DLD1 (cell line): ENCODE measurements at regions not wholly inside any gene's neighbourhood (a gene's known extent, or its start where the extent isn't known, plus 50 kb on each side); places are given as distances from the start of the nearest gene placed in this dataset.

ENCODE experiments used
- in situ Hi-C: cut with HindIII; loops from 2 replicates; pipeline ENCODE4 v1.10.0; 2017; ENCODE audit warnings: low sequenced_read_pairs

- in situ Hi-C loops = loop anchor here (5.0 kb wide), 1 partner anchor 47 kb away; no protein-coding TSS in a partner anchor
These were observed 166.1 kb upstream of the LINGO1 start for GRCh38 chr15:77798847-77799246.

GRCh38 chr15:77798151-77798835, 165.6 kb upstream of the LINGO1 start:
- in situ Hi-C loops = loop anchor here (5.0 kb wide), 1 partner anchor 46 kb away; no protein-coding TSS in a partner anchor

- in situ Hi-C loops = loop anchor here (5.0 kb wide), 1 partner anchor 45 kb away; no protein-coding TSS in a partner anchor
These were observed 164.6 kb upstream of the LINGO1 start for GRCh38 chr15:77797270-77797669.

- in situ Hi-C loops = loop anchor here (5.0 kb wide), 1 partner anchor 44 kb away; no protein-coding TSS in a partner anchor
These were observed 163.5 kb upstream of the LINGO1 start for GRCh38 chr15:77796046-77796729.

- in situ Hi-C loops = loop anchor here (5.0 kb wide), 1 partner anchor 43 kb away; no protein-coding TSS in a partner anchor
These were observed 162.7 kb upstream of the LINGO1 start for GRCh38 chr15:77795446-77795845.

- in situ Hi-C loops = no loop called here
These were observed 159.2 kb upstream of the LINGO1 start for GRCh38 chr15:77791941-77792340.

- in situ Hi-C loops = no loop called here
These were observed 157.8 kb upstream of the LINGO1 start for GRCh38 chr15:77790481-77790880.

GRCh38 chr15:77786956-77787355, 154.2 kb upstream of the LINGO1 start:
- in situ Hi-C loops = no loop called here

GRCh38 chr15:77786181-77786890, 153.6 kb upstream of the LINGO1 start:
- in situ Hi-C loops = no loop called here

- in situ Hi-C loops = no loop called here
These were observed 151.9 kb upstream of the LINGO1 start for GRCh38 chr15:77784361-77785292.

- in situ Hi-C loops = no loop called here
These were observed 150.9 kb upstream of the LINGO1 start for GRCh38 chr15:77783636-77784035.

GRCh38 chr15:77782691-77783090, 150.0 kb upstream of the LINGO1 start:
- in situ Hi-C loops = no loop called here

GRCh38 chr15:77781946-77782240, 149.2 kb upstream of the LINGO1 start:
- in situ Hi-C loops = no loop called here

- in situ Hi-C loops = no loop called here
These were observed 148.6 kb upstream of the LINGO1 start for GRCh38 chr15:77781151-77781945.

GRCh38 chr15:77778802-77779201, 146.1 kb upstream of the LINGO1 start:
- in situ Hi-C loops = no loop called here

- in situ Hi-C loops = no loop called here
These were observed 143.1 kb upstream of the LINGO1 start for GRCh38 chr15:77775837-77776236.

- in situ Hi-C loops = no loop called here
These were observed 142.7 kb upstream of the LINGO1 start for GRCh38 chr15:77775373-77775772.

GRCh38 chr15:77774350-77774749, 141.6 kb upstream of the LINGO1 start:
- in situ Hi-C loops = no loop called here

- in situ Hi-C loops = no loop called here
These were observed 141.2 kb upstream of the LINGO1 start for GRCh38 chr15:77773903-77774302.
